WTC11 (cell line): ENCODE measurements at regions not wholly inside any gene's neighbourhood (a gene's known extent, or its start where the extent isn't known, plus 50 kb on each side); places are given as distances from the start of the nearest gene placed in this dataset.

ENCODE experiments used
- CREB1 ChIP-seq: sonication (generic); formaldehyde crosslinking; IDR thresholded peaks from 2 replicates; pipeline ENCODE4 v1.8.0; 2023; ENCODE audit warnings: mild to moderate bottlenecking, missing genetic modification reagents
- CTCF ChIP-seq: fragments of 200-600 bp; IDR thresholded peaks from 2 replicates; pipeline ENCODE4 v1.8.0; 2022; ENCODE audit warnings: antibody characterized with exemption
- E2F1 ChIP-seq: sonication (generic); formaldehyde crosslinking; IDR thresholded peaks from 2 replicates; pipeline ENCODE4 v1.8.0; 2022; ENCODE audit warnings: mild to moderate bottlenecking, missing genetic modification reagents
- FOXP4 ChIP-seq: sonication (generic); formaldehyde crosslinking; IDR thresholded peaks from 2 replicates; pipeline ENCODE4 v1.8.0; 2022; ENCODE audit warnings: mild to moderate bottlenecking, missing genetic modification reagents
- GRHL2 ChIP-seq: fragments of 250-450 bp; sonication (Bioruptor Pico); IDR thresholded peaks from 2 replicates; pipeline ENCODE4 v1.8.0; 2022; ENCODE audit warnings: mild to moderate bottlenecking, moderate library complexity; ENCODE audit not compliant: insufficient replicate concordance, severe bottlenecking
- HMGXB4 ChIP-seq: sonication (generic); formaldehyde crosslinking; IDR thresholded peaks from 2 replicates; pipeline ENCODE4 v1.8.1; 2023; ENCODE audit warnings: mild to moderate bottlenecking, moderate library complexity, missing genetic modification reagents
- KAT7 ChIP-seq: sonication (generic); formaldehyde crosslinking; IDR thresholded peaks from 2 replicates; pipeline ENCODE4 v1.8.1; 2023; ENCODE audit warnings: missing genetic modification reagents, mild to moderate bottlenecking, borderline replicate concordance
- NR1H2 ChIP-seq: sonication (generic); formaldehyde crosslinking; IDR thresholded peaks from 2 replicates; pipeline ENCODE4 v1.9.0; 2021; ENCODE audit warnings: mild to moderate bottlenecking, moderate library complexity, missing genetic modification reagents
- NR2C2 ChIP-seq: sonication (generic); formaldehyde crosslinking; IDR thresholded peaks from 2 replicates; pipeline ENCODE4 v1.8.0; 2022; ENCODE audit warnings: mild to moderate bottlenecking, missing genetic modification reagents
- SMAD3 ChIP-seq: sonication (generic); formaldehyde crosslinking; IDR thresholded peaks from 2 replicates; pipeline ENCODE4 v1.8.0; 2022; ENCODE audit warnings: missing genetic modification reagents, mild to moderate bottlenecking, borderline replicate concordance
- ZNF219 ChIP-seq: sonication (generic); formaldehyde crosslinking; IDR thresholded peaks from 2 replicates; pipeline ENCODE4 v1.8.0; 2023; ENCODE audit warnings: missing genetic modification reagents, mild to moderate bottlenecking, borderline replicate concordance

- TF ChIP-seq GRHL2 (CRISPR knock-in tag): no peak
- TF ChIP-seq HMGXB4 (CRISPR knock-in tag): no peak
- no peak for TF ChIP-seq NR1H2 (CRISPR knock-in tag)
- no peak for TF ChIP-seq CTCF
- TF ChIP-seq CREB1 (CRISPR knock-in tag): no peak
- no peak for TF ChIP-seq E2F1
- no peak for TF ChIP-seq FOXP4 (CRISPR knock-in tag)
- TF ChIP-seq SMAD3 (CRISPR knock-in tag): no peak
- TF ChIP-seq ZNF219 (CRISPR knock-in tag): no peak
- TF ChIP-seq KAT7 (CRISPR knock-in tag): no peak
- no peak for TF ChIP-seq NR2C2 (CRISPR knock-in tag)
Observed at GRCh38 chr16:73725156-73725555, 571.5 kb upstream of the PSMD7 start.
